ENCODE measurements at regions not wholly inside any gene's neighbourhood (a gene's known extent, or its start where the extent isn't known, plus 50 kb on each side); places are given as distances from the start of the nearest gene placed in this dataset.
"Not testable (repeated sequence)": the region's sequence is repeated elsewhere in the genome, so short reads cannot be mapped to it uniquely, and the experiment has no call there.

- ATAC-seq (peak; percentile 25 to 74 (median 53)), DNase-seq (peak in 1 of 2 donors; percentile 33)
- TF ChIP-seq, protein P1, sequence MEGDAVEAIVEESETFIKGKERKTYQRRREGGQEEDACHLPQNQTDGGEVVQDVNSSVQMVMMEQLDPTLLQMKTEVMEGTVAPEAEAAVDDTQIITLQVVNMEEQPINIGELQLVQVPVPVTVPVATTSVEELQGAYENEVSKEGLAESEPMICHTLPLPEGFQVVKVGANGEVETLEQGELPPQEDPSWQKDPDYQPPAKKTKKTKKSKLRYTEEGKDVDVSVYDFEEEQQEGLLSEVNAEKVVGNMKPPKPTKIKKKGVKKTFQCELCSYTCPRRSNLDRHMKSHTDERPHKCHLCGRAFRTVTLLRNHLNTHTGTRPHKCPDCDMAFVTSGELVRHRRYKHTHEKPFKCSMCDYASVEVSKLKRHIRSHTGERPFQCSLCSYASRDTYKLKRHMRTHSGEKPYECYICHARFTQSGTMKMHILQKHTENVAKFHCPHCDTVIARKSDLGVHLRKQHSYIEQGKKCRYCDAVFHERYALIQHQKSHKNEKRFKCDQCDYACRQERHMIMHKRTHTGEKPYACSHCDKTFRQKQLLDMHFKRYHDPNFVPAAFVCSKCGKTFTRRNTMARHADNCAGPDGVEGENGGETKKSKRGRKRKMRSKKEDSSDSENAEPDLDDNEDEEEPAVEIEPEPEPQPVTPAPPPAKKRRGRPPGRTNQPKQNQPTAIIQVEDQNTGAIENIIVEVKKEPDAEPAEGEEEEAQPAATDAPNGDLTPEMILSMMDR (IDR thresholded peaks at IDR 0.05): no peak
- H3K27ac ChIP-seq: no peak overlapping the region
- H3K4me3 ChIP-seq: no peak overlapping the region
- no peaks in the 10 kb centered on the region for H3K27me3 ChIP-seq (ENCODE audit: insufficient read depth in 3 of 3, low read length in 2 of 3)
- intact Hi-C loops (cut with DNase I): no loop called here
- 32 to 44% (median 36%) methylated on average over 11 of the region's 11 CpGs for WGBS, 3 donors
- H3K9me3 ChIP-seq: no peaks in the 10 kb centered on the region
- H3K4me1 ChIP-seq: peaks cover 15% of the 10 kb centered on the region
- H3K36me3 ChIP-seq (ENCODE audit: insufficient read depth in 1 of 2, low read depth in 1 of 2): no peaks in the 10 kb centered on the region
These were observed 102.4 kb upstream of the CADM1 start for GRCh38 chr11:115606498-115607220.

DNA sequence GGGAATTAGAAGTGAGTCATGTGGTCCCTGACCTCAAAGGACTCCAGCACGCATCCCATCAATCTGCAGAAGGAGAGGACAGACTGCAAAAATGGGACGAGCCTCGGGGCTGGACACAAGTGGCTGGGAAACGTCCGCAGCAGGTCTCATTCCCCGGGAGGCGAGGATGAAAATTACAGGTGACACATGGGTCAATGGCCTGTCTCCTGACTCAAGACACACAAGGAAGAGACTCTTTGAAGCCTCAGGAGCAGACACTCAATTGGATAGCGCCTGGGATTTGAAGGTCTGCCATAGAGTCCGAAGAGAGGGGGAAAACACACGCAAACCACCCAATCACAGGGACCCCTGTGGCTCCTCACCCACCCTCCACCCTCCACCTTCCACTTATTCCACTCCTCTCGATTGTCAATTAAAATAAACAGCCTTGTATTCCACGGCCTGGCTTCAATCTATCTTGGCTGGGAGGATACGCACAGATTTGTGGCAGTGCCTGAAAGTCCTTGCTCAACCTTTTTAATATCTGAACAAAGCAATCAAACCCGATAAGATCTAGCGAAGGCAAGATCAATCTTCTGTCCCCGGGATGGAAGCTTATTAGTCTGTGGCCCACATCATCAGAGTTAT lies 101.8 kb upstream of the CADM1 start:
- Histone ChIP-seq H3K4me1 (peaks cover 15% of the 10 kb centered on the region), H3K27me3 (ENCODE audit: insufficient read depth in 3 of 3, low read length in 2 of 3) (no peaks in the 10 kb centered on the region), H3K9me3 (no peaks in the 10 kb centered on the region), H3K27ac (no peak overlapping the region), H3K36me3 (ENCODE audit: insufficient read depth in 1 of 2, low read depth in 1 of 2) (no peaks in the 10 kb centered on the region), H3K4me3 (no peak overlapping the region)
- DNase-seq: no peak
- intact Hi-C loops (cut with DNase I): no loop called here
- peak in 3 of 4 donors; percentile 26 to 63 (median 42) for ATAC-seq
- 59 to 78% (median 61%) methylated on average over 16 of the region's 16 CpGs for WGBS, 3 donors
- TF ChIP-seq, protein P1 (IDR thresholded peaks at IDR 0.05): no peak

GRCh38 chr11:115605397-115605796 lies 101.2 kb upstream of the CADM1 start:
- WGBS, 3 donors: 67 to 86% (median 68%) methylated on average over 5 of the region's 5 CpGs
- H3K27me3 ChIP-seq (ENCODE audit: insufficient read depth in 3 of 3, low read length in 2 of 3); ATAC-seq; intact Hi-C loops (cut with DNase I); H3K4me3 ChIP-seq; DNase-seq; H3K9me3 ChIP-seq; H3K27ac ChIP-seq; H3K36me3 ChIP-seq (ENCODE audit: insufficient read depth in 1 of 2, low read depth in 1 of 2): not testable (repeated sequence)
- peaks cover 15% of the 10 kb centered on the region for H3K4me1 ChIP-seq

GRCh38 chr11:115599125-115599524 lies 94.9 kb upstream of the CADM1 start:
- ATAC-seq: no peak
- Histone ChIP-seq H3K27me3 (ENCODE audit: insufficient read depth in 3 of 3, low read length in 2 of 3) (no peaks in the 10 kb centered on the region), H3K4me1 (no peaks in the 10 kb centered on the region), H3K4me3 (no peak overlapping the region), H3K27ac (no peak overlapping the region), H3K36me3 (ENCODE audit: insufficient read depth in 1 of 2, low read depth in 1 of 2) (no peaks in the 10 kb centered on the region), H3K9me3 (no peaks in the 10 kb centered on the region)
- 56 to 75% (median 63%) methylated on average over 1 of the region's 1 CpG for WGBS, 3 donors
- no peak for DNase-seq
- TF ChIP-seq, protein P1 (IDR thresholded peaks at IDR 0.05): no peak
- intact Hi-C loops (cut with DNase I): no loop called here

DNA sequence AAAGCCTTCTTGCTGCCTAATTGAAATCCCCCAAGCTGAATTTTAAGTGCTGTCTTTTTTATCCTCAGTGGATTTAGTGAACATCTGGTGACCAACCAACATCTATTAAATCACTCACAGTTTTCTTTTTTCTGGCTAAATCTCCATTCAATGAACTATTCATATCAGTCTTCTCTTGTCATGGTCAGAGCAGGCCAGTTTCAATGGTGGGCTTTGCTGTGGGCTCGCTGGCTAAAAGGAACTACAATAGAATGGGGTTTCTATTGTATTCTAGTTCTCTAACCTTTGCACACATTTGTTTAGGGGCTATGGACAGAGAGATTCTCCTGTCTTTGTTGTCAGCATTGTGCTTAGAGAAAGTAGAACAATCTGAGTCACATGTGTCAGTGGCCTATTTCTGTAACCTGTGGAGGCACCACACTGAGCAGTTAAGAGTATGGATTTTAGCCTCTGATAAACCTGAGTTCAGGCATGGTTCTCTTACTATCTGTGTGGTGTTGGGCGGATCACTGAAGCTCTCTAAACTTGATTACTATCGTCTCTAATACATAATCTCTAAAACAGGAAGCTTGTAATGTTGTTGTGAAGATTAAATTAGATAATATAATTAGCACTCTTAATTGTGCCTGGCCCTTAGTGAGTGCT lies 94.2 kb upstream of the CADM1 start:
- intact Hi-C loops (cut with DNase I): no loop called here
- H3K27ac ChIP-seq: no peak overlapping the region
- no peaks in the 10 kb centered on the region for H3K36me3 ChIP-seq (ENCODE audit: insufficient read depth in 1 of 2, low read depth in 1 of 2)
- no peaks in the 10 kb centered on the region for H3K4me1 ChIP-seq
- TF ChIP-seq, protein P1 (IDR thresholded peaks at IDR 0.05): no peak
- 81 to 84% (median 83%) methylated on average over 3 of the region's 3 CpGs for WGBS, 3 donors
- no peaks in the 10 kb centered on the region for H3K27me3 ChIP-seq (ENCODE audit: insufficient read depth in 3 of 3, low read length in 2 of 3)
- H3K4me3 ChIP-seq: no peak overlapping the region
- H3K9me3 ChIP-seq: no peaks in the 10 kb centered on the region
- ATAC-seq (peak in 2 of 4 donors; percentile 37 to 41), DNase-seq (no peak)
